ENCODE measurements at regions not wholly inside any gene's neighbourhood (a gene's known extent, or its start where the extent isn't known, plus 50 kb on each side); places are given as distances from the start of the nearest gene placed in this dataset.
"Not testable (repeated sequence)": the region's sequence is repeated elsewhere in the genome, so short reads cannot be mapped to it uniquely, and the experiment has no call there.

- not testable (repeated sequence) for ATAC-seq (replicated peaks in 6 of 8)
Measured at GRCh38 chr10:29363930-29364329, 75.1 kb downstream of the LYZL1 start.

DNA sequence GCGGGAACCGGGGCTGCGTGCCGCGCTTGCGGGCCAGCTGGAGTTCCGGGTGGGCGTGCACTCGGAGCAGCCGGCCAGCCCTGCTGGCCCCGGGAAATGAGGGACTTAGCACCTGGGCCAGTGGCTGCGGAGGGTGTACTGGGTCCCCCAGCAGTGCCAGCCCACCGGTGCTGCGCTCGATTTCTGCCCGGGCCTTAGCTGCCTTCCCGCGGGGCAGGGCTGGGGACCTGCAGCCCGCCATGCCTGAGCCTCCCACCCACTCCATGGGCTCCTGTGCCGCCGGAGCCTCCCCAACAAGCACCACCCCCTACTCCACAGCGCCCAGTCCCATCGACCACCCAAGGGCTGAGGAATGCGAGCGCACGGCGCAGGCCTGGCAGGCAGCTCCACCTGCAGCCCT lies 77.3 kb downstream of the LYZL1 start:
- 100% methylated on average over 1 of the region's 27 CpGs; no CpG with 5 or more reads in 9 of the 10 experiments for WGBS, 10 experiments
- ATAC-seq (replicated peaks in 6 of 8); H3K4me3 ChIP-seq; H3K27ac ChIP-seq; in situ Hi-C loops (cut with MboI; ENCODE audit: low pct_unique_long_range_greater_than_20kb in 2 of 9, low sequenced_read_pairs in 9 of 9, unreplicated experiment in 9 of 9): not testable (repeated sequence)
- peaks cover 15 to 23% of the 10 kb centered on the region in 2 donors for H3K4me1 ChIP-seq (replicated peaks in 1 of 2)

More at GRCh38 chr10:29363930-29364329, 75.1 kb downstream of the LYZL1 start:
- H3K27ac ChIP-seq; H3K4me3 ChIP-seq; H3K4me1 ChIP-seq (replicated peaks in 1 of 2); in situ Hi-C loops (cut with MboI; ENCODE audit: low pct_unique_long_range_greater_than_20kb in 2 of 9, low sequenced_read_pairs in 9 of 9, unreplicated experiment in 9 of 9): not testable (repeated sequence)
- WGBS, 10 experiments = 66 to 100% (median 75%) methylated on average over 1 to 8 of the region's 9 CpGs; no CpG with 5 or more reads in 6 of the 10 experiments

DNA sequence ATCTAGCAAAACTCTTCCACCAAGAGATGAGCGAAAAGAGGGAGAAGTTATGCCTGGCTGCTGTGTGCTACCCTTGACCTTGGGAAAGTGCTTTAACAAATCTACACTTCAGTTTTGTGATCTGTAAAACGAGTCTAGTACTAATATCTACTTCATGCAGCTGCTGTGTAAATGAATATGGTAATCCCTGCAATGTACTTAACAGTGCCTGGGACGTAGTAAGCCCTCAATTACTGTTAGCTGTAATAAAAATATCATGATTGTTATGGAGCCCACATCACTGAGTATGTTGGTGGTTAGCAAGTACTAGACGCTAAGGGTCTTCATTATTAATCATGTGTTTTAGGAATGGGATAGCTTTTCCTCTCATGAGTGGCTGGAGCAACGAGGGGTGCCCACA lies 80.5 kb downstream of the LYZL1 start:
- peaks cover 15 to 26% of the 10 kb centered on the region in 2 donors for H3K4me1 ChIP-seq (replicated peaks in 1 of 2)
- no peak overlapping the region for H3K27ac ChIP-seq
- WGBS, 10 experiments = 20 to 100% (median 56%) methylated on average over 1 to 5 of the region's 5 CpGs
- in situ Hi-C loops (cut with MboI; ENCODE audit: low pct_unique_long_range_greater_than_20kb in 2 of 9, low sequenced_read_pairs in 9 of 9, unreplicated experiment in 9 of 9) = no loop called here
- H3K4me3 ChIP-seq = no peak overlapping the region
- ATAC-seq (replicated peaks in 6 of 8) = peak in 2 of 8 experiments; percentile 34 to 80

GRCh38 chr10:29370097-29371092 lies 81.5 kb downstream of the LYZL1 start:
- 14 to 100% (median 74%) methylated on average over 1 to 14 of the region's 17 CpGs for WGBS, 10 experiments
- in situ Hi-C loops (cut with MboI; ENCODE audit: low pct_unique_long_range_greater_than_20kb in 2 of 9, low sequenced_read_pairs in 9 of 9, unreplicated experiment in 9 of 9) = no loop called here
- Histone ChIP-seq H3K4me1 (replicated peaks in 1 of 2) (peaks cover 15 to 26% of the 10 kb centered on the region in 2 donors), H3K27ac (peak overlapping the region in 1 of 2 donors; percentile 3), H3K4me3 (no peak overlapping the region)
- peak; percentile 60 to 94 (median 84) for ATAC-seq (replicated peaks in 6 of 8)

DNA sequence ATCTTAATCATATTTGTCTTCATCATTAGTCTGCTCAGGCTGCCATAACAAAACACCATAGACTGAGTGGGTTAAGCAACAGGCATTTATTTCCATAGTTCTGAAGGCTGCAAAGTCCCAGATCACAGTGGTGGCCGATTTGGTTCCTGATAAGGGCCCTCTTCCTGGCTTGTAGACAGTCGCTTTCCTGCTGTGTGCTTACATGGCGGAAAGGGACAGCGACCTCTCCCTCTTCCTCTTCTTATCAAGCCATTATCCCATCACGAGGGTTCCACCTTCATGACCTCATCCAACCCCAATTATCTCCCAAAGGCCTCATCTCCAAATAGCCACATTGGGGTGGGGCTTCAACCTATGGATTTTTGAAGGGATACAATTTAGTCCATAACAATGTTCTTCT lies 84.0 kb downstream of the LYZL1 start:
- 50 to 100% (median 83%) methylated on average over 1 to 5 of the region's 5 CpGs; no CpG with 5 or more reads in 3 of the 10 experiments for WGBS, 10 experiments
- ATAC-seq (replicated peaks in 6 of 8) = no peak
- H3K27ac ChIP-seq = no peak overlapping the region
- in situ Hi-C loops (cut with MboI; ENCODE audit: low pct_unique_long_range_greater_than_20kb in 2 of 9, low sequenced_read_pairs in 9 of 9, unreplicated experiment in 9 of 9) = no loop called here
- H3K4me3 ChIP-seq = no peak overlapping the region
- peaks cover 15 to 26% of the 10 kb centered on the region in 2 donors for H3K4me1 ChIP-seq (replicated peaks in 1 of 2)

- ATAC-seq (replicated peaks in 6 of 8) = no peak
- in situ Hi-C loops (cut with MboI; ENCODE audit: low pct_unique_long_range_greater_than_20kb in 2 of 9, low sequenced_read_pairs in 9 of 9, unreplicated experiment in 9 of 9) = no loop called here
Measured at GRCh38 chr10:29374162-29374561, 85.3 kb downstream of the LYZL1 start.

GRCh38 chr10:29375888-29376287 lies 87.0 kb downstream of the LYZL1 start:
- Histone ChIP-seq H3K4me1 (replicated peaks in 1 of 2) (peaks cover 11 to 21% of the 10 kb centered on the region in 2 donors), H3K27ac (no peak overlapping the region), H3K4me3 (no peak overlapping the region)
- in situ Hi-C loops (cut with MboI; ENCODE audit: low pct_unique_long_range_greater_than_20kb in 2 of 9, low sequenced_read_pairs in 9 of 9, unreplicated experiment in 9 of 9) = no loop called here
- ATAC-seq (replicated peaks in 6 of 8) = no peak
- WGBS, 10 experiments = 50 to 100% (median 99%) methylated on average over 2 to 3 of the region's 4 CpGs

More at GRCh38 chr10:29374162-29374561, 85.3 kb downstream of the LYZL1 start:
- H3K4me3 ChIP-seq = no peak overlapping the region
- H3K4me1 ChIP-seq (replicated peaks in 1 of 2) = peaks cover 15 to 24% of the 10 kb centered on the region in 2 donors
- no peak overlapping the region for H3K27ac ChIP-seq
- WGBS, 10 experiments = 80 to 97% (median 90%) methylated on average over 1 to 6 of the region's 7 CpGs; no CpG with 5 or more reads in 1 of the 10 experiments

GRCh38 chr10:29377333-29377961 lies 88.6 kb downstream of the LYZL1 start:
- 42 to 100% (median 71%) methylated on average over 1 to 9 of the region's 10 CpGs; no CpG with 5 or more reads in 2 of the 10 experiments for WGBS, 10 experiments
- H3K4me3 ChIP-seq = no peak overlapping the region
- peak in 2 of 8 experiments; percentile 38 to 60 for ATAC-seq (replicated peaks in 6 of 8)

GRCh38 chr10:29378106-29378505 lies 89.2 kb downstream of the LYZL1 start:
- ATAC-seq (replicated peaks in 6 of 8) = no peak
- Histone ChIP-seq H3K4me1 (replicated peaks in 1 of 2) (peaks cover 16 to 22% of the 10 kb centered on the region in 2 donors), H3K27ac (no peak overlapping the region), H3K4me3 (no peak overlapping the region)
- 67 to 97% (median 87%) methylated on average over 1 to 6 of the region's 7 CpGs; no CpG with 5 or more reads in 3 of the 10 experiments for WGBS, 10 experiments
- in situ Hi-C loops (cut with MboI; ENCODE audit: low pct_unique_long_range_greater_than_20kb in 2 of 9, low sequenced_read_pairs in 9 of 9, unreplicated experiment in 9 of 9) = no loop called here

More at GRCh38 chr10:29377333-29377961, 88.6 kb downstream of the LYZL1 start:
- in situ Hi-C loops (cut with MboI; ENCODE audit: low pct_unique_long_range_greater_than_20kb in 2 of 9, low sequenced_read_pairs in 9 of 9, unreplicated experiment in 9 of 9) = no loop called here
- Histone ChIP-seq H3K4me1 (replicated peaks in 1 of 2) (peaks cover 16 to 22% of the 10 kb centered on the region in 2 donors), H3K27ac (no peak overlapping the region)

DNA sequence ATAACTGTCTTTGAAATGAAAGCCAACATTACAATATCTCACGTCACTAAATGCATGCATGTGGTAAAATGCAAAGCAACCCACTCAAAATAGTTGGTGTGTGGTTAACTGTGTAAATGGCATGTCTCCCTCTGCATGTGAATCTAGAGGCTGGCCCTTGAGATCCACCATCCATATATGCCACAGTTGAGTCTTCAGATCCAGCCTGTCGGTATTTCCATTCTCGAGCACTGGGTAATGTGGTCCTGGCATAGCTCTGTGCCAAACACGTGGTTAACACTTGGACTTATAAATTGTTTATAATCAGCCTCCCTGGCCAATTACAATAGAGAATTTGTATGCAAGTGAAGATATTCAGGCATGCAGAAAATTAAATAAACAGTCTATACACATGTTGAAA lies 90.3 kb downstream of the LYZL1 start:
- H3K4me1 ChIP-seq (replicated peaks in 1 of 2) = peaks cover 16 to 22% of the 10 kb centered on the region in 2 donors
- no peak overlapping the region for H3K27ac ChIP-seq
- ATAC-seq (replicated peaks in 6 of 8) = peak in 3 of 8 experiments; percentile 43 to 91 (median 58)
- no peak overlapping the region for H3K4me3 ChIP-seq
- 0 to 100% (median 78%) methylated on average over 1 to 4 of the region's 4 CpGs; no CpG with 5 or more reads in 2 of the 10 experiments for WGBS, 10 experiments
- in situ Hi-C loops (cut with MboI; ENCODE audit: low pct_unique_long_range_greater_than_20kb in 2 of 9, low sequenced_read_pairs in 9 of 9, unreplicated experiment in 9 of 9) = no loop called here

- in situ Hi-C loops (cut with MboI; ENCODE audit: low pct_unique_long_range_greater_than_20kb in 2 of 9, low sequenced_read_pairs in 9 of 9, unreplicated experiment in 9 of 9) = not testable (repeated sequence)
Measured at GRCh38 chr10:29379777-29380598, 91.1 kb downstream of the LYZL1 start.

More at GRCh38 chr10:29379777-29380598, 91.1 kb downstream of the LYZL1 start:
- ATAC-seq (replicated peaks in 6 of 8) = peak in 2 of 8 experiments; percentile 12 to 51
- H3K4me1 ChIP-seq (replicated peaks in 1 of 2) = peaks cover 16 to 22% of the 10 kb centered on the region in 2 donors
- 33 to 100% (median 80%) methylated on average over 1 to 5 of the region's 16 CpGs; no CpG with 5 or more reads in 3 of the 10 experiments for WGBS, 10 experiments
- H3K4me3 ChIP-seq = not testable (repeated sequence)
- H3K27ac ChIP-seq = peak overlapping the region in 1 of 2 donors; percentile 66

Data from motor neuron (in vitro differentiated cells).